Esophagus muscularis mucosa (tissue), 4 donors: ENCODE measurements at regions not wholly inside any gene's neighbourhood (a gene's known extent, or its start where the extent isn't known, plus 50 kb on each side); places are given as distances from the start of the nearest gene placed in this dataset.
"Not testable (repeated sequence)": the region's sequence is repeated elsewhere in the genome, so short reads cannot be mapped to it uniquely, and the experiment has no call there.

Experiments used
- DNase-seq: peaks from one replicate; pipeline ENCODE4 v3.0.0-alpha.2; 2017; ENCODE audit errors: extremely low spot score
- H3K27ac ChIP-seq, 4 donors: fragments of 200-600 bp; sonication (generic); replicated peaks in 1 of 4; 1 replicate in 3 of 4; 2 replicates in 1 of 4; pipeline ENCODE4 v1.5.1; 2016 to 2019; ENCODE audit warnings: mild to moderate bottlenecking in 1 of 4
- H3K27me3 ChIP-seq, 4 donors: fragments of 200-600 bp; sonication (generic); one replicate each; pipeline versions ENCODE4 v1.5.1 to v1.6.0; 2016 to 2019
- H3K36me3 ChIP-seq, 4 donors: fragments of 200-600 bp; sonication (generic); one replicate each; pipeline ENCODE4 v1.5.1; 2016 to 2019
- H3K4me1 ChIP-seq, 4 donors: fragments of 200-600 bp; sonication (generic); one replicate each; pipeline ENCODE4 v1.5.1; 2016 to 2019
- H3K4me3 ChIP-seq, 4 donors: fragments of 200-600 bp; sonication (generic); 1 replicate in 2 of 4; 2 replicates in 2 of 4; pipeline ENCODE4 v1.5.1; 2016 to 2019; ENCODE audit warnings: mild to moderate bottlenecking in 4 of 4, moderate library complexity in 1 of 4
- H3K9me3 ChIP-seq, 4 donors: fragments of 200-600 bp; sonication (generic); 1 replicate in 3 of 4; 2 replicates in 1 of 4; pipeline ENCODE4 v1.5.1; 2016 to 2019
- EP300 ChIP-seq: sonication (generic); formaldehyde crosslinking; IDR thresholded peaks from one replicate; pipeline ENCODE4 v1.6.1; 2017; ENCODE audit warnings: antibody characterized with exemption
- POLR2A ChIP-seq: fragments of 450-650 bp; IDR thresholded peaks from one replicate; pipeline ENCODE4 v1.6.1; 2017; ENCODE audit warnings: antibody characterized with exemption, moderate library complexity, mild to moderate bottlenecking, low read depth
- POLR2AphosphoS5 ChIP-seq, 2 donors: sonication (generic); formaldehyde crosslinking; IDR thresholded peaks; one replicate each; pipeline ENCODE4 v1.6.1; 2017; ENCODE audit warnings: antibody characterized with exemption in 2 of 2
- WGBS: methylation state at CpG from one replicate; pipeline ENCODE4 v1.1.5; 2018; 5-methylcytosine and 5-hydroxymethylcytosine counted together
- intact Hi-C: fragments of 100-400 bp; cut with DNase I; formaldehyde crosslinking; loops from one replicate; pipeline ENCODE4 v1.15.1; 2023
- TF ChIP-seq, protein P1 (sequence below), 3 experiments: fragments of 200-600 bp in 2 of 3; fragments of 450-650 bp in 1 of 3; sonication (generic) in 2 of 3; IDR thresholded peaks; one replicate each; pipeline ENCODE4 v1.5.1; 2017 to 2019; ENCODE audit warnings: antibody characterized with exemption in 3 of 3, mild to moderate bottlenecking in 2 of 3, moderate library complexity in 1 of 3

DNA sequence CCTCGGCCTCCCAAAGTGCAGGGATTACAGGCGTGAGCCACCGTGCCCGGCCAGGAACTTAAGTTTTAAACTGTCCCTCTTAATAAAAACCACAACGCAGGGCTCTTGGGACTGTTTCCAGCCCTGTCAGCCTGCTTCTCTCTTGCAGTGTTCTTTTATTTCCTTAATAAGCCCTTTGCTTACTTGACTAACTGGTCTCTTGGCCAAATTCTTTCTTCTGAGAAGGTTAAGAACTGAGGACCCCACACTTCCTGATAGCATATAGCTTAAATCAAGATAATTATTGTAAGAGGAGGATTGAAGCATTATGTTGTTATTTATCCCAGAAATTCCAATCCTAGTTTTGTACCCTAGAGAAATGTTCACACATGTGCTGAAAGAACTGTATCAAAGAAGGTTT lies 128.2 kb upstream of the UXS1 start:
- H3K4me1 ChIP-seq, result peaks cover 0 to 4% (median 0%) of the 10 kb centered on the region in 4 donors
- TF ChIP-seq, protein P1, sequence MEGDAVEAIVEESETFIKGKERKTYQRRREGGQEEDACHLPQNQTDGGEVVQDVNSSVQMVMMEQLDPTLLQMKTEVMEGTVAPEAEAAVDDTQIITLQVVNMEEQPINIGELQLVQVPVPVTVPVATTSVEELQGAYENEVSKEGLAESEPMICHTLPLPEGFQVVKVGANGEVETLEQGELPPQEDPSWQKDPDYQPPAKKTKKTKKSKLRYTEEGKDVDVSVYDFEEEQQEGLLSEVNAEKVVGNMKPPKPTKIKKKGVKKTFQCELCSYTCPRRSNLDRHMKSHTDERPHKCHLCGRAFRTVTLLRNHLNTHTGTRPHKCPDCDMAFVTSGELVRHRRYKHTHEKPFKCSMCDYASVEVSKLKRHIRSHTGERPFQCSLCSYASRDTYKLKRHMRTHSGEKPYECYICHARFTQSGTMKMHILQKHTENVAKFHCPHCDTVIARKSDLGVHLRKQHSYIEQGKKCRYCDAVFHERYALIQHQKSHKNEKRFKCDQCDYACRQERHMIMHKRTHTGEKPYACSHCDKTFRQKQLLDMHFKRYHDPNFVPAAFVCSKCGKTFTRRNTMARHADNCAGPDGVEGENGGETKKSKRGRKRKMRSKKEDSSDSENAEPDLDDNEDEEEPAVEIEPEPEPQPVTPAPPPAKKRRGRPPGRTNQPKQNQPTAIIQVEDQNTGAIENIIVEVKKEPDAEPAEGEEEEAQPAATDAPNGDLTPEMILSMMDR (IDR thresholded peaks at IDR 0.05), result no peak
- TF ChIP-seq POLR2AphosphoS5 (IDR thresholded peaks at IDR 0.05), result no peak
- no peak for TF ChIP-seq POLR2A
- TF ChIP-seq EP300, result no peak
- WGBS, result 26% methylated on average over 5 of the region's 5 CpGs
- no peaks in the 10 kb centered on the region for H3K36me3 ChIP-seq
- no peak overlapping the region for H3K4me3 ChIP-seq
- intact Hi-C loops, result no loop called here
- peak; percentile 31 for DNase-seq
- no peak overlapping the region for H3K27ac ChIP-seq
- no peaks in the 10 kb centered on the region for H3K9me3 ChIP-seq
- H3K27me3 ChIP-seq, result no peaks in the 10 kb centered on the region

DNA sequence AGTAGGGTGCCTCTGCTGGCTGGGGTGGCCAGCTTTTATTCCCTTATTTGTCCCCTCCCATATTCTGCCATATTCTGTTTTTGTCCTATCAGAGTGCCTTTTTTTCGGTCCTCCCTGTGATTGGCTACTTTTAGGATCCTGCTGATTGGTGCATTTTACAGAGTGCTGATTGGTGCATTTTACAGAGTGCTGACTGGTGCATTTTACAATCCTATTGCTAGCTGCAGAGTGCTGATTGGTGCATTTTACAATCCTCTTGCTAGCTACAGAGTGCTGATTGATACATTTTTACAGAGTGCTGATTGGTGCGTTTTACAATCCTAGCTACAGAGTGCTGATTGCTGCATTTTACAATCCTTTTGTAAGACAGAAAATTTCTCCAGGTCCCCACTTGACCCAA lies 126.3 kb upstream of the UXS1 start:
- H3K27ac ChIP-seq, intact Hi-C loops, H3K4me1 ChIP-seq, H3K27me3 ChIP-seq, H3K4me3 ChIP-seq, H3K36me3 ChIP-seq, H3K9me3 ChIP-seq, DNase-seq: not testable (repeated sequence)
- WGBS, result 100% methylated on average over 2 of the region's 2 CpGs

- Histone ChIP-seq H3K27ac (no peak overlapping the region), H3K9me3 (no peaks in the 10 kb centered on the region), H3K4me1 (no peaks in the 10 kb centered on the region), H3K27me3 (no peaks in the 10 kb centered on the region), H3K4me3 (no peak overlapping the region), H3K36me3 (no peaks in the 10 kb centered on the region)
- 69% methylated on average over 2 of the region's 2 CpGs for WGBS
- no peak for TF ChIP-seq POLR2AphosphoS5 (IDR thresholded peaks at IDR 0.05)
- no peak for TF ChIP-seq POLR2A
- TF ChIP-seq, protein P1 (IDR thresholded peaks at IDR 0.05), result no peak
- TF ChIP-seq EP300, result no peak
- intact Hi-C loops, result no loop called here
- peak; percentile 85 for DNase-seq
Measured at GRCh38 chr2:106316915-106317314, 122.8 kb upstream of the UXS1 start.

DNA sequence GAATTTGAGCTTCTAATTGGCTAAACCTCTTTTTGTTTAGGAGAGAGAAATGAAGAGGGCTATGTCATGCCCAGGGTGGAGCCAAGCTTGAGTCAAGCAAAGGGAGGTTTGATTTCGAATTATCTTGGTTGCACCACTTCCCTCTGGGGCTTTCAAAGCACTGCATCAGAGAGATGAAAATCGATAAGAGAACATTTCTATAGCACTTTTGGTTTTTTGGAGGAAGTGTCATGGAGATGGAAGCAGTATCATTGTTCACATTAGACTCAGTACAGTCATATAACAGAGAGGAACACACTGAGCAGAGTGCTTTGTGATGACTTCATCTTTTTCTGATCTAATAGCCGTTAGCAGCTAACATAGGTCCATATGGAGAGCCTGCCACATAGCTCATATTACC lies 120.3 kb upstream of the UXS1 start:
- H3K36me3 ChIP-seq, result no peaks in the 10 kb centered on the region
- no peaks in the 10 kb centered on the region for H3K9me3 ChIP-seq
- no peak overlapping the region for H3K27ac ChIP-seq
- intact Hi-C loops, result no loop called here
- H3K27me3 ChIP-seq, result no peaks in the 10 kb centered on the region
- no peaks in the 10 kb centered on the region for H3K4me1 ChIP-seq
- no peak for TF ChIP-seq POLR2A
- TF ChIP-seq, protein P1 (IDR thresholded peaks at IDR 0.05), result no peak
- TF ChIP-seq POLR2AphosphoS5 (IDR thresholded peaks at IDR 0.05), result no peak
- no peak for TF ChIP-seq EP300
- DNase-seq, result peak; percentile 12
- 89% methylated on average over 3 of the region's 3 CpGs for WGBS
- no peak overlapping the region for H3K4me3 ChIP-seq

DNA sequence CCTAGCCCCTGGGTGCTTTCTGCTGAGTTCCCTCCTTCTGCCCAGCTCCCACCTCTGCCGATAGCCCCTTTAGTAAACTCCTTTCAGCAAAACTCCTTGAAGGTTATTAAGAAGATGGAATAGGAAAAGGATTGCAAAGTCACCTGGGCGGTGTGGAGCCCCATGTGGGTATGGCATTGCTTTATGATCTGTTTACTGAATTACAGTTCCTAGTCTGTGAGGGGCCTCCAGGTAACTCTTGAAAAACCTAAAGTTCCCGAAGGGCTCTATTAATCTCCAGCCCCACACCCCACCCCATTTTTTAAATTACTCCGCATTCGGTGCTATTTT lies 116.9 kb upstream of the UXS1 start:
- no peak for TF ChIP-seq POLR2A
- no peaks in the 10 kb centered on the region for H3K9me3 ChIP-seq
- intact Hi-C loops, result no loop called here

GRCh38 chr2:106307860-106308259 lies 113.8 kb upstream of the UXS1 start:
- 83% methylated on average over 1 of the region's 1 CpG for WGBS

More for the DNA sequence above, 116.9 kb upstream of the UXS1 start:
- Histone ChIP-seq H3K36me3 (no peaks in the 10 kb centered on the region), H3K4me3 (no peak overlapping the region), H3K27me3 (no peaks in the 10 kb centered on the region), H3K27ac (no peak overlapping the region), H3K4me1 (no peaks in the 10 kb centered on the region)
- DNase-seq, result no peak
- 96% methylated on average over 5 of the region's 5 CpGs for WGBS

More at GRCh38 chr2:106307860-106308259, 113.8 kb upstream of the UXS1 start:
- H3K27me3 ChIP-seq, result no peaks in the 10 kb centered on the region
- no peaks in the 10 kb centered on the region for H3K36me3 ChIP-seq
- H3K27ac ChIP-seq, result no peak overlapping the region
- H3K4me3 ChIP-seq, result no peak overlapping the region
- TF ChIP-seq POLR2AphosphoS5 (IDR thresholded peaks at IDR 0.05), result no peak
- TF ChIP-seq EP300, result no peak
- TF ChIP-seq POLR2A, result no peak
- DNase-seq, result no peak
- no peaks in the 10 kb centered on the region for H3K9me3 ChIP-seq
- no peaks in the 10 kb centered on the region for H3K4me1 ChIP-seq
- intact Hi-C loops, result no loop called here
